Prostate gland (tissue), 2 donors: ENCODE measurements at regions not wholly inside any gene's neighbourhood (a gene's known extent, or its start where the extent isn't known, plus 50 kb on each side); places are given as distances from the start of the nearest gene placed in this dataset.

Source experiments
- DNase-seq: peaks from one replicate; pipeline ENCODE4 v3.0.0-alpha.2; 2019; ENCODE audit warnings: low spot score
- H3K27ac ChIP-seq, 2 donors: fragments of 200-600 bp; sonication (generic); 2 replicates each; pipeline ENCODE4 v1.5.1; 2017 to 2019
- H3K27me3 ChIP-seq: fragments of 200-600 bp; sonication (generic); replicated peaks from 2 replicates; pipeline ENCODE4 v1.5.1; 2019; ENCODE audit not compliant: insufficient read depth
- H3K36me3 ChIP-seq, 2 donors: fragments of 200-600 bp; sonication (generic); 1 replicate in 1 of 2; 2 replicates in 1 of 2; pipeline versions ENCODE4 v1.5.1 to v1.8.1; 2017 to 2019
- H3K4me1 ChIP-seq: fragments of 200-600 bp; sonication (generic); replicated peaks from 2 replicates; pipeline ENCODE4 v1.5.1; 2019
- H3K4me3 ChIP-seq, 2 donors: fragments of 200-600 bp; sonication (generic); 2 replicates each; pipeline ENCODE4 v1.5.1; 2017 to 2019
- H3K9me3 ChIP-seq: fragments of 200-600 bp; sonication (generic); 2 replicates; pipeline ENCODE4 v1.5.1; 2017
- CTCF ChIP-seq, 4 experiments: fragments of 200-600 bp in 2 of 4; fragments of 450-650 bp in 2 of 4; sonication (generic) in 2 of 4; IDR thresholded peaks; 1 replicate in 3 of 4; 2 replicates in 1 of 4; pipeline ENCODE4 v1.5.1; 2016 to 2019; ENCODE audit warnings: antibody characterized with exemption in 4 of 4, mild to moderate bottlenecking in 2 of 4, moderate library complexity in 2 of 4
- POLR2A ChIP-seq: fragments of 450-650 bp; IDR thresholded peaks from one replicate; pipeline ENCODE4 v1.6.1; 2016; ENCODE audit warnings: antibody characterized with exemption, mild to moderate bottlenecking
- POLR2AphosphoS5 ChIP-seq: sonication (generic); formaldehyde crosslinking; IDR thresholded peaks from one replicate; pipeline ENCODE4 v1.6.1; 2017; ENCODE audit warnings: antibody characterized with exemption
- WGBS: methylation state at CpG from one replicate; pipeline ENCODE4 v1.1.5; 2018; 5-methylcytosine and 5-hydroxymethylcytosine counted together
- intact Hi-C: fragments of 100-400 bp; cut with DNase I; formaldehyde crosslinking; loops from one replicate; pipeline ENCODE4 v1.14.2; 2022

- Histone ChIP-seq H3K27ac (no peak overlapping the region), H3K4me3 (no peak overlapping the region), H3K4me1 (no peaks in the 10 kb centered on the region), H3K36me3 (no peaks in the 10 kb centered on the region), H3K27me3 (no peaks in the 10 kb centered on the region), H3K9me3 (no peaks in the 10 kb centered on the region)
- intact Hi-C loops = no loop called here
- WGBS = 89% methylated on average over 2 of the region's 2 CpGs
- TF ChIP-seq POLR2A = no peak
- no peak for TF ChIP-seq POLR2AphosphoS5
- no peak for TF ChIP-seq CTCF (IDR thresholded peaks at IDR 0.05)
- DNase-seq = no peak
These were observed 865.7 kb downstream of the EPHA3 start for GRCh38 chr3:89973156-89973555.

- Histone ChIP-seq H3K36me3 (no peaks in the 10 kb centered on the region), H3K4me1 (no peaks in the 10 kb centered on the region), H3K27me3 (no peaks in the 10 kb centered on the region), H3K4me3 (no peak overlapping the region), H3K9me3 (no peaks in the 10 kb centered on the region), H3K27ac (no peak overlapping the region)
- intact Hi-C loops = no loop called here
- DNase-seq = no peak
- 85% methylated on average over 5 of the region's 5 CpGs for WGBS
- TF ChIP-seq CTCF (IDR thresholded peaks at IDR 0.05) (no peak), POLR2AphosphoS5 (no peak)
These were observed 867.6 kb downstream of the EPHA3 start for GRCh38 chr3:89974903-89975519.

GRCh38 chr3:89983449-89983848 lies 876.0 kb downstream of the EPHA3 start:
- H3K27ac ChIP-seq = no peak overlapping the region
- intact Hi-C loops = no loop called here
- H3K27me3 ChIP-seq = no peaks in the 10 kb centered on the region
- no peaks in the 10 kb centered on the region for H3K4me1 ChIP-seq
- no peak overlapping the region for H3K4me3 ChIP-seq
- TF ChIP-seq POLR2A = no peak
- no peak for TF ChIP-seq CTCF (IDR thresholded peaks at IDR 0.05)
- no peak for TF ChIP-seq POLR2AphosphoS5
- no peak for DNase-seq
- H3K9me3 ChIP-seq = no peaks in the 10 kb centered on the region
- WGBS = 78% methylated on average over 2 of the region's 2 CpGs
- H3K36me3 ChIP-seq = no peaks in the 10 kb centered on the region

DNA sequence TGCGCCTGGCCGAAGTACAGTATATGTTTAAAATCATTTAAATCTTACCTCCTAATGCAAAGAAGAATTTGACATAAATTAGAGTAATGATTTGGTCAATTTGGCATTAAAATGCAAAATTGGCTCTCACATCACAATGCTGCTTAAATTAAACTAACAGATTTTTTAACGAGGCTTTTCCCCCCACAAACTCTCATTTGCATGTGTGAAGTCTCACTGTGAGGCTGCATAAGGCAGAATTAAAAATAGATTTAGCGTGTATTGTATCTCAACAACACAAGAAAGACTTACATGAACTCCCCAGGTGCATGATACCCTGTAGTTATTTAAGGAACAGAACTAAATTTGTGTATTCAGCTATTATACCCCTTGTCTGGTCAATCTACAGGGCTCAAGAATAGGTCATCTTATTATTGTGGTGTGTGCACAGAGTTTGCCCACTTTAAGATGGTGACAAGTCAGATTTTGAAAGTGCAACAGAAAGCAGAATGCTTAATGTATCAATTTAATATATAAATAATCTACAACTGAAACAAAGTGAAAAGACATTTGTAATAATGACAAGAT lies 897.9 kb downstream of the EPHA3 start:
- no peak overlapping the region for H3K27ac ChIP-seq
- WGBS = 91% methylated on average over 4 of the region's 4 CpGs
- intact Hi-C loops = no loop called here
- no peaks in the 10 kb centered on the region for H3K9me3 ChIP-seq
- H3K36me3 ChIP-seq = no peaks in the 10 kb centered on the region
- no peak overlapping the region for H3K4me3 ChIP-seq
- DNase-seq = no peak
- no peaks in the 10 kb centered on the region for H3K4me1 ChIP-seq
- H3K27me3 ChIP-seq = no peaks in the 10 kb centered on the region
- TF ChIP-seq POLR2AphosphoS5 (no peak), CTCF (IDR thresholded peaks at IDR 0.05) (no peak), POLR2A (no peak)

DNA sequence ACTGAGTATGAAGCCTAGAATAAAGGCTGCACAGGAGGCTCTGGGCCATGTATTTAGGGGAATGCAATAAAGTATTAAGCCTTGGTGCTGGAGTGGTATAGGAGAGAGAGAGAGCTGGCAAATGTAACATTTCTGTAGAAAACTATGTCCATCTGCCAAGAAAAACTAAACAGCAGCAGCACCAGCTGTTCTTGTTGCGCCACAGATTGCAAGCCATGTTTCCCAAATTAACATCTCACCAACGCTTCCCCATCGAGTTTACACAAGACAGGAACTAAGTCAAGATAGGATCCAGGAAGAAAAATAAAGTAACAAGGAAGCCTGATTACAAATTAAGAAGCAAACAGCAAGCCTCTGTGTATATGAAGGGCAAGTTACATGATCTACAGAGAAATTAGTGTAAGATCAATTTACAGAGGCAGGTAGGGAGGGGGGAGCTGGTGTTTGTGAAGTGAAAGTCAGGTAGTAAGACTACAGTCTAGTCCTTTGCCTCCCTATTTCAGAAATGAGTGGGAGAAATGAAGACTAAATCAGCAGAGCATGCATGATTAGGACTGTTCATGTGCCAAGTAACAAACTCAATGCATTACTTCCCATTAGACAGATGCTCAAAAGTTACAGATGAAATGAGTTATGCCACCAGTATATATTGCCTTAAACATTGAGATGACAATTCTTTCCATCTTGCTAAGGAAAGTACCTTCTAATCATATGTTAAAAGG lies 900.5 kb downstream of the EPHA3 start:
- Histone ChIP-seq H3K27ac (no peak overlapping the region), H3K36me3 (no peaks in the 10 kb centered on the region)
- intact Hi-C loops = no loop called here

More for the DNA sequence above, 900.5 kb downstream of the EPHA3 start:
- H3K9me3 ChIP-seq = no peaks in the 10 kb centered on the region
- no peak for TF ChIP-seq POLR2A
- WGBS = 56% methylated on average over 3 of the region's 3 CpGs
- no peaks in the 10 kb centered on the region for H3K4me1 ChIP-seq
- H3K27me3 ChIP-seq = no peaks in the 10 kb centered on the region
- DNase-seq = no peak
- H3K4me3 ChIP-seq = no peak overlapping the region
